Caki2 (cell line): ENCODE measurements at regions not wholly inside any gene's neighbourhood (a gene's known extent, or its start where the extent isn't known, plus 50 kb on each side); places are given as distances from the start of the nearest gene placed in this dataset.
A peak's percentile ranks its signal among the peaks of the same experiment; 100 is the strongest.
"Not testable (repeated sequence)": the region's sequence is repeated elsewhere in the genome, so short reads cannot be mapped to it uniquely, and the experiment has no call there.

Source experiments
- DNase-seq: peaks from one replicate; pipeline ENCODE4 v3.0.0-alpha.2; 2015; ENCODE audit warnings: low read depth
- in situ Hi-C: cut with HindIII; loops from 2 replicates; pipeline ENCODE4 v1.10.0; 2016; ENCODE audit warnings: low sequenced_read_pairs, low pct_unique_long_range_greater_than_20kb, mixed read lengths

- in situ Hi-C loops = no loop called here
Measured at GRCh38 chr3:20527368-20527767, 341.4 kb upstream of the SGO1 start.

DNA sequence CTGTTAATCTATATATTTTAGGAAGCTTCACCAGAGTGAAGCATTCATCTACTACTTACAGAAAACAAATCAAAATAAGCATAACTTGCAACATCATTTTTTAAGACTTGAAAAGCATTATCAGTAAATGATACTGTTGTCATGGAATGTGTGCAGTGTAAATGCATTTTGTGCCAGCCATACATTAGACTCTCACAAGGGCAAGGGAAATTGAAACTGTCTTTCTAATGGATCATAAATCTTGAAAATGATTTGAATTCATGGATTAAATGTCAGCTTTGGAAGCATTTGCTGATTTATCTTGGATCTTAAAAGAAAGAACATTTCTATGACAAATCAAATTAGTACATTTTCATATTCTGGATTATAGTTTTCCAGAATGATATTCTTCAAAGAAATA is 338.3 kb upstream of the SGO1 start:
- in situ Hi-C loops = no loop called here

More at GRCh38 chr3:20527368-20527767, 341.4 kb upstream of the SGO1 start:
- DNase-seq = no peak

GRCh38 chr3:20523293-20523692 is 337.3 kb upstream of the SGO1 start:
- in situ Hi-C loops = no loop called here
- no peak for DNase-seq

More for the DNA sequence above, 338.3 kb upstream of the SGO1 start:
- no peak for DNase-seq

DNA sequence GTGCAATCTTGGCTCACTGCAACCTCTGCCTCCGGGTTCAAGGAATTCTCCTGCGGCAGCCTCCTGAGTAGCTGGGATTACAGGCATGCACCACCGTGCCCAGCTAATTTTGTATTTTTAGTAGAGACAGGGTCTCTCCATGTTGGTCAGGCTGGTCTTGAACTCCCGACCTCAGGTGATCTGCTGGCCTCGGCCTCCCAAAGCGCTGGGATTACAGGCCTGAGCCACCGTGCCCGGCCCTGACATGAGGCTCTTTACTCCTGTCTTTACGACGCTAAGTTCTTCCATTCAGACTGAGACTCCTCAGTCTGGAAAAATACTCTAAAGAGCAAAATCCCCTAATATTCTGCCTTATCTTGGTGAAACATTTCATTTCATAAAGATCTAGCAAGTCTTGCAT is 331.3 kb upstream of the SGO1 start:
- in situ Hi-C loops, DNase-seq: not testable (repeated sequence)

- DNase-seq = no peak
- in situ Hi-C loops = no loop called here
Measured at GRCh38 chr3:20516311-20516710, 330.3 kb upstream of the SGO1 start.

GRCh38 chr3:20515834-20516233 is 329.8 kb upstream of the SGO1 start:
- in situ Hi-C loops = no loop called here
- no peak for DNase-seq

GRCh38 chr3:20511863-20512505 is 326.0 kb upstream of the SGO1 start:
- in situ Hi-C loops = no loop called here
- DNase-seq = peak; percentile 39

GRCh38 chr3:20510396-20510795 is 324.4 kb upstream of the SGO1 start:
- no peak for DNase-seq
- in situ Hi-C loops = no loop called here

- DNase-seq = no peak
- in situ Hi-C loops = no loop called here
Measured at GRCh38 chr3:20503394-20504082, 317.5 kb upstream of the SGO1 start.

DNA sequence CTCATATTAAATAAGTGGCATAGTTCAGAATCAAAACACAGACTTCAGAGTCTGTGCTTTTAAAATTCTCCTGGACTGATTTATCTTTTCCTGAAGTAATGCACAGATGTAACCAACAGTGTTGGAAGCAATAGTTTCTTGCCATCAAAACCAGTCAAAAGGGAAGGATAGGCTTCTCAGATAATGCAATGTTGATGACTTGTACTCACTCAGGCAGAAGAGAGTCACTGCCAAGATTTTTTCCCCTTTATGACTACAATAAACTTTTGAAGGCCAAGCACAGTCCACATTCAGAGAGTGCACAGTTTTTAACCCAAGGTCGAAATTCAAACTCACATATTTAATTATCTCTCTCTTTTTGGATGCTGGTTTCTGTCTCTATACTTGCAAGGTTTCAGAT is 305.0 kb upstream of the SGO1 start:
- no peak for DNase-seq
- in situ Hi-C loops = no loop called here

DNA sequence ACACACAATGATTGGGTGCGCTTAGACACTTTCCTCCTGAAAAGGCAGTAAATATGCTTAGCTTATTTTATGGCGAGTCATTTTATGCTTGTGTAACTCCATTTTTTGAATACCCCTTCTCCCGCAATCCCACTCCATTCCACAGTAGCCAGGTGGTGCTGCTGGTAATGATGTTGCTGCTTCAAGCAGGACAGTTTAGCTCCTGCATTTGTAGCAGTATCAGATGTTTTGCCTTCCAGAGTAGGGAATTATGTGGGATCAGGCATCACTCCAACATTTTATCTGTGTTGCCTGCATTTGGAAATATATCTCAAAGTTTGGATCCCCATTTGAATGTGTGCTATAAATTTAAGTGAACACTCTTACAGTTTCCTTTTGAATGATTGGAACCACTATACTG is 302.1 kb upstream of the SGO1 start:
- no peak for DNase-seq
- in situ Hi-C loops = no loop called here

GRCh38 chr3:20484126-20484525 is 298.1 kb upstream of the SGO1 start:
- in situ Hi-C loops = no loop called here
- DNase-seq = no peak

DNA sequence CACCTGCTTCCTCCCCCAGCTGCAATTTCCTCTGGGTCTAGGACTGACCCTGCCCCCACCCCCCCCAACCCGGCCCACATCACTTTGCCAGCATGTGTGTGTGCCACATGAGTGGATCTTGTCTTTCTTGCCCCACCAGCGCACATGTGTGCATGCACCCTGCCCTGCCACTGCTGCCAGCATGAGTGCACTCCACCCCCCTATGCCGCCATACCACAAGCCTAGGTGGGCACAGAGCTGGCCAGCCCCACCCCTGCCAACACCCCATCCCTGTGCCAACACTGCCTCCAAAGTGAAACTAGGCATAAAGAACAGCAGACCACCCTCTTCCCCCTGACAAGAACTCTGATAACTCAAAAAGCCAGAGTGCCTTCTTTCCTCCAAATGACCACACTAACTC is 296.3 kb upstream of the SGO1 start:
- DNase-seq = no peak
- in situ Hi-C loops = no loop called here

DNA sequence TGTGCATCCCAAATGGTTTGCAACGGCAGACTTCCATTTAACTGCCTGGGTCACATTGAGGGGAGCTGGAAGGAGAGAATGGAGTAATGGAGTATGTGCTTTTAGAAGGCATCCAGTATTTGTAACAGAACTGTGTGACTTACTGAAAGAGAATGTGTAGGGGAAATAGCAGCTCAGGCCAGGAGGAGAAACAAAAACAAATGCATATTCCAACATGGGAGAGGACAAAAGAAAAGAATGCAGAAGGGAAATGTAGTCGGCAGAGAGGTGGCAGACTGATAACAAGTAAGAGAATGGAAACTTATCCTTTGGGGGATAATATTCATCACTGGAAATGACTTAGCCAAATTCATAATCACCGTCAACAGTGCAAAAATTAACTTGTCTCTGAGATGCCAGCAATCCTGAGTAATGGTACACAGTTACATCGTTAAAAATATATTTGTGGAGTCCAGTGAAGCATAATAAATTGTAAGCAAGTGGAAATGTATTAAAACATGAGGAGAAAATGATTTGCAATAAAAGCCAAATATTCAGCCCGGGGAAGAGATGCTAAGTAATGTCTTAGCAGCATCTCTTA is 294.9 kb upstream of the SGO1 start:
- in situ Hi-C loops = no loop called here

GRCh38 chr3:20478436-20478835 is 292.4 kb upstream of the SGO1 start:
- in situ Hi-C loops = no loop called here
- DNase-seq = no peak

More for the DNA sequence above, 294.9 kb upstream of the SGO1 start:
- no peak for DNase-seq

DNA sequence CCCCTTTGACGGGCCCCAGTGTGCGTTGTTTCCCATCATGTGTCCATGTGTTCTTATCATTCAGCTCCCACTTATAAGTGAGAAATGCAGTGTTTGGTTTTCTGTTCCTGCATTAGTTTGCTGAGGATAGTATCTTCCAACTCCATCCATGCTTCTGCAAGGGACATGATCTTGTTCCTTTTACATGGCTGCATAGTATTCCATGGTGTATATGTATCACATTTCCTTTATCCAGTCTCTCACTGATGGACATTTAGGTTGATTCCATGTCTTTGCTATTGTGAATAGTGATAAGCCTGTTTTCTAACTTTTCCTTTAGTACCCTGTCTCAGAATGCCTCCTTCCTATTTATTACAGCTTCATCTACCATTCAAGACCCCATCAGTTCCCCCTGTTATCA is 278.2 kb upstream of the SGO1 start:
- DNase-seq, in situ Hi-C loops: not testable (repeated sequence)

GRCh38 chr3:20462723-20463122 is 276.7 kb upstream of the SGO1 start:
- DNase-seq = no peak
- in situ Hi-C loops = no loop called here

- DNase-seq = no peak
- in situ Hi-C loops = no loop called here
Measured at GRCh38 chr3:20462226-20462625, 276.2 kb upstream of the SGO1 start.

- DNase-seq = no peak
- in situ Hi-C loops = no loop called here
Measured at GRCh38 chr3:20458994-20459716, 273.1 kb upstream of the SGO1 start.
